H1 (cell line): ENCODE measurements at regions not wholly inside any gene's neighbourhood (a gene's known extent, or its start where the extent isn't known, plus 50 kb on each side); places are given as distances from the start of the nearest gene placed in this dataset.

Experiments
- SIRT6 ChIP-seq: IDR thresholded peaks from one replicate; pipeline ENCODE4 v1.7.1; 2012; ENCODE audit warnings: low read length, inconsistent platforms

- no peak for TF ChIP-seq SIRT6
Measured at GRCh38 chr22:48980409-48980808, 847.3 kb downstream of the BRD1 start (continued).
